Smooth muscle cell (in vitro differentiated cells): ENCODE measurements at regions not wholly inside any gene's neighbourhood (a gene's known extent, or its start where the extent isn't known, plus 50 kb on each side); places are given as distances from the start of the nearest gene placed in this dataset.

Source experiments
- DNase-seq: peaks from one replicate; lab custom pipeline; 2025; ENCODE audit not compliant: unreplicated experiment; lab: John Stamatoyannopoulos, UW
- H2AFZ ChIP-seq: fragments of 200-600 bp; sonication (generic); 2 replicates; pipeline ENCODE4 v1.6.0; 2016; ENCODE audit warnings: antibody characterized with exemption, low read depth, mild to moderate bottlenecking
- H3F3A ChIP-seq: fragments of 200-600 bp; sonication (generic); 2 replicates; pipeline ENCODE4 v1.6.0; 2017; ENCODE audit warnings: antibody characterized with exemption, low read depth
- H3K27ac ChIP-seq: fragments of 200-600 bp; sonication (generic); 2 replicates; pipeline ENCODE4 v1.5.1; 2016; ENCODE audit warnings: low read depth, mild to moderate bottlenecking
- H3K27me3 ChIP-seq: fragments of 200-600 bp; sonication (generic); 2 replicates; pipeline ENCODE4 v1.6.1; 2016; ENCODE audit warnings: low read depth, mild to moderate bottlenecking
- H3K36me3 ChIP-seq: fragments of 200-600 bp; sonication (generic); 2 replicates; pipeline ENCODE4 v1.5.1; 2016; ENCODE audit warnings: low read depth
- H3K4me1 ChIP-seq: fragments of 200-600 bp; sonication (generic); 2 replicates; pipeline ENCODE4 v1.5.1; 2016; ENCODE audit warnings: low read depth
- H3K4me2 ChIP-seq: fragments of 200-600 bp; sonication (generic); 2 replicates; pipeline ENCODE4 v1.6.0; 2016; ENCODE audit warnings: mild to moderate bottlenecking
- H3K4me3 ChIP-seq: fragments of 200-600 bp; sonication (generic); 2 replicates; pipeline ENCODE4 v1.5.1; 2016; ENCODE audit warnings: mild to moderate bottlenecking
- H3K79me2 ChIP-seq: fragments of 200-600 bp; sonication (generic); 2 replicates; pipeline ENCODE4 v1.6.0; 2016; ENCODE audit warnings: low read depth, mild to moderate bottlenecking
- H3K9ac ChIP-seq: fragments of 200-600 bp; sonication (generic); 2 replicates; pipeline ENCODE4 v1.6.0; 2016; ENCODE audit warnings: low read depth
- H3K9me3 ChIP-seq: fragments of 200-600 bp; sonication (generic); replicated peaks from 2 replicates; pipeline ENCODE4 v1.5.1; 2016; ENCODE audit warnings: low read depth
- H4K20me1 ChIP-seq: fragments of 200-600 bp; sonication (generic); 2 replicates; pipeline ENCODE4 v1.6.0; 2016; ENCODE audit warnings: low read depth
- WGBS: methylation state at CpG from one replicate; pipeline ENCODE4 v1.1.7; 2016; ENCODE audit warnings: low lambda C conversion rate; 5-methylcytosine and 5-hydroxymethylcytosine counted together
- TF ChIP-seq, protein P1 (sequence below): fragments of 200-600 bp; sonication (generic); IDR thresholded peaks from 2 replicates; pipeline ENCODE4 v1.5.1; 2017; ENCODE audit warnings: borderline replicate concordance, mild to moderate bottlenecking, antibody characterized with exemption; ENCODE audit not compliant: insufficient read depth, poor library complexity, severe bottlenecking

DNA sequence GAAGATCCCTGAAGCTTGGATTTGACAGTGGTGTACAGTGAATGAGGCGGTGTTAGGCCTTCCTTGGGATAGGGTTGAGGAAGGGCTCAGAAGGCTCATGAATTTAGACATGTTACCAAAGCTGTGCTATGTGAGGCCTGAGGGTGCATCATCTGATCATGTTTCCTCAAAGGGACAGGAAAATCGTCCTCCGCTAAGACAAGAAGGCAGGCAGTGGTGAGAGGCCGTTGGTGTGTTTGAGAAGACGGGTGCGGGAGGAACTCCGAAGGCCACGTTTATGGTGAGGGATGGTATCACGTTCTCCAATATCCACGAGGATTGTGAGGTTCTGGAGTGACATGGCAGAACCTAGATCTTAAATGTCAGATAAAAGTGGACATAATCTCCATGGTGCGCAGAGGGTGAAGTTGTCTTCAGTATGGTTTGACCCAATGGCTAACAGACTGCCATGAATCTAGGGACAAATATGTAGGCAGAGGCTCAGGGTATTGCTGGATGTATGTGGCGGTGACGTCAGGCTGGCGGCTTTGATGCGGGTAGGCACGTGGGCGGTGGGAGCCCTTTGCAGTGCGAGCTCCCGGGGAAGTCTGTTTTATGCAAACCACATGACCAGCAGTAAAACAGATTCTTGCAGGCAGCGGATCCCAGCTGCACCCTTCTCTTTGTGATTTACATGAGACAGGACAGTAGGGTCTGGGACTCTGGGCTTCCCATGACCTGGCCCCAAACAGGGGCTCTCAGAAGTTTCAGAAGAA, 242.3 kb upstream of the B3GAT1 start:
- no peaks in the 10 kb centered on the region for H3K79me2 ChIP-seq
- H2AFZ ChIP-seq, result no peak overlapping the region
- no peaks in the 10 kb centered on the region for H4K20me1 ChIP-seq
- no peaks in the 10 kb centered on the region for H3F3A ChIP-seq
- no peaks in the 10 kb centered on the region for H3K9me3 ChIP-seq
- no peak overlapping the region for H3K27ac ChIP-seq
- H3K4me3 ChIP-seq, result no peak overlapping the region
- peak overlapping the region; percentile 40 for H3K4me2 ChIP-seq
- TF ChIP-seq, protein P1, sequence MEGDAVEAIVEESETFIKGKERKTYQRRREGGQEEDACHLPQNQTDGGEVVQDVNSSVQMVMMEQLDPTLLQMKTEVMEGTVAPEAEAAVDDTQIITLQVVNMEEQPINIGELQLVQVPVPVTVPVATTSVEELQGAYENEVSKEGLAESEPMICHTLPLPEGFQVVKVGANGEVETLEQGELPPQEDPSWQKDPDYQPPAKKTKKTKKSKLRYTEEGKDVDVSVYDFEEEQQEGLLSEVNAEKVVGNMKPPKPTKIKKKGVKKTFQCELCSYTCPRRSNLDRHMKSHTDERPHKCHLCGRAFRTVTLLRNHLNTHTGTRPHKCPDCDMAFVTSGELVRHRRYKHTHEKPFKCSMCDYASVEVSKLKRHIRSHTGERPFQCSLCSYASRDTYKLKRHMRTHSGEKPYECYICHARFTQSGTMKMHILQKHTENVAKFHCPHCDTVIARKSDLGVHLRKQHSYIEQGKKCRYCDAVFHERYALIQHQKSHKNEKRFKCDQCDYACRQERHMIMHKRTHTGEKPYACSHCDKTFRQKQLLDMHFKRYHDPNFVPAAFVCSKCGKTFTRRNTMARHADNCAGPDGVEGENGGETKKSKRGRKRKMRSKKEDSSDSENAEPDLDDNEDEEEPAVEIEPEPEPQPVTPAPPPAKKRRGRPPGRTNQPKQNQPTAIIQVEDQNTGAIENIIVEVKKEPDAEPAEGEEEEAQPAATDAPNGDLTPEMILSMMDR, result no peak
- H3K27me3 ChIP-seq, result peaks cover 8% of the 10 kb centered on the region
- WGBS, result 54% methylated on average over 20 of the region's 20 CpGs
- DNase-seq, result no peak
- H3K9ac ChIP-seq, result no peak overlapping the region
- H3K36me3 ChIP-seq, result no peaks in the 10 kb centered on the region
- no peaks in the 10 kb centered on the region for H3K4me1 ChIP-seq

DNA sequence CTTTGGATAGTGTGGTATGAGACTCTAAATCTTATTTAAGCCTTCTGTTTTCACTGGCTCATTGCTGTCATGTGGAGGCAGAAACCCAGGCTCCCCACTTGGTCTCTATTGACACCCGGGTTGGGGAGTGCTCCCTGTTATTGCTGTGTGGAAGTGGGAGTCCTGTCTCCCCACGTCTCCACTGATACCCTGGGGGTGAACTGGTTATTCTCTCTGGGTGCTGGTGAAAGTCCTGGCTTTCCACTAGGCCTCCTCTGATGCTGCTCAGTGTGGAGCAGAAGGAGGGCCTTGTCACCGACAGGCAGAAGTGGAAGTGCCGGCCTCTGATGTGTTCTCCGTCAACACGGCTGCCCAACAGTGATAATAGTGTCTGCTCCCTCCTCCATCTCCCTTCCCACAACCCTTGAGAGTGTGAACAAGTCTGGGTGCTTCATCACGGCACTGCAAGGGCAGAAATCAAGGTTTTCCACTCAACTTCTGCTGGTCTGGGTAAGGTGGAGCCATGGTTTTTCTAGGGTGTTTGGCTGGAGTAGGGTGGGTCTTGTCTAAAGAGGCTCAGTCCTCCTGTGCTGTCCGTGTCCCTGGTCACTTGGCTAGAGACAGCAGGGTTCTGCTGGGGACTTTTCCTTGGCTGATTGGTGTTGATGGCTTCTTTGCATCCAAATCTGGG, 240.7 kb upstream of the B3GAT1 start:
- Histone ChIP-seq H3K4me1 (no peaks in the 10 kb centered on the region), H3K27me3 (peaks cover 15% of the 10 kb centered on the region), H2AFZ (no peak overlapping the region), H3K36me3 (no peaks in the 10 kb centered on the region), H3K4me3 (no peak overlapping the region), H4K20me1 (no peaks in the 10 kb centered on the region), H3K4me2 (no peak overlapping the region), H3K9ac (no peak overlapping the region), H3F3A (no peaks in the 10 kb centered on the region), H3K27ac (no peak overlapping the region), H3K9me3 (no peaks in the 10 kb centered on the region), H3K79me2 (no peaks in the 10 kb centered on the region)
- WGBS, result 82% methylated on average over 8 of the region's 8 CpGs
- no peak for DNase-seq
- TF ChIP-seq, protein P1, result no peak

DNA sequence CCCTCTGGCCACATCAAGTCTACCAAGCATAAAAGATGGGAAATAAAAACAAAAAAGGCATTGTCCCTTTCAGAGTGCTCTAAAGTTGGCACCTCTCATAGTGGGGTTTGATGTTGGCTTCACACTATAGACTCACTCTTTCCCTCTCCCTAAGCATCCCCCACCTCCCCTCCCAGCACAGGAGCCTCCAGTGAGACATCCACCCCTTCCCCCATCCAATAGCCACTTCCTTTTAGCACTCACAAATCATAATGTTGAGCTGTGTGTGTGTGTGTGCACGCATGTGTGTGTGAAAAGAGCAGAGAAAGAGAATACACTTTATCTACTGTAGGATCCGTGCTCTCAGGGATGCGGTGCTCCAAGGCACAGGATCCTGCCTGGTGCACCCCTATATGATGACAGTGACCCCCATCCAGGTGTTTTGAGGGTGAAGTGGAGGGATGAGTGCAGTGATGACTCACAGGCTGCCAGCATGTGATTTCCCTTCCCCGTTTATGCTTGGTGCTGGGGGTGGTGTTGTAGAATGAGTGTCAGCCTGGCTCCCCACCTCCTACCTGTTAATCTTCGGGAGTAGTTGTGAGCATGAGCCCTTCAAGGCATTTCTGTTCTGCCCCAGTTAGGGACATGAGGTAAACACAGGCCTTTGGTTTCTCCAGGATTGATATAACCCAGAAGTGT, 235.2 kb upstream of the B3GAT1 start:
- no peak for DNase-seq
- no peak overlapping the region for H3K9ac ChIP-seq
- no peaks in the 10 kb centered on the region for H3K4me1 ChIP-seq
- no peak overlapping the region for H3K4me3 ChIP-seq
- H3K4me2 ChIP-seq, result no peak overlapping the region
- peaks cover 29% of the 10 kb centered on the region for H3K27me3 ChIP-seq
- H3K9me3 ChIP-seq, result no peaks in the 10 kb centered on the region
- H3F3A ChIP-seq, result no peaks in the 10 kb centered on the region
- no peaks in the 10 kb centered on the region for H4K20me1 ChIP-seq
- H2AFZ ChIP-seq, result no peak overlapping the region
- 73% methylated on average over 5 of the region's 5 CpGs for WGBS
- H3K36me3 ChIP-seq, result no peaks in the 10 kb centered on the region
- TF ChIP-seq, protein P1, result no peak
- H3K79me2 ChIP-seq, result no peaks in the 10 kb centered on the region
- H3K27ac ChIP-seq, result no peak overlapping the region
